GM23338 (cell line): ENCODE measurements at regions not wholly inside any gene's neighbourhood (a gene's known extent, or its start where the extent isn't known, plus 50 kb on each side); places are given as distances from the start of the nearest gene placed in this dataset.

Source experiments
- ATAC-seq: fragments of 200-7000 bp; cut with Tn5 transposase; 3 replicates; pipeline ENCODE4 v1.9.1; 2020
- DNase-seq: peaks from one replicate; pipeline ENCODE4 v3.0.0-alpha.2; 2015; ENCODE audit warnings: low spot score
- H2AFZ ChIP-seq: fragments of 200-600 bp; sonication (generic); 2 replicates; pipeline ENCODE4 v1.8.0; 2016; ENCODE audit warnings: antibody characterized with exemption, mild to moderate bottlenecking, moderate library complexity
- H3F3A ChIP-seq: fragments of 200-600 bp; sonication (generic); replicated peaks from 2 replicates; pipeline ENCODE4 v1.8.0; 2017; ENCODE audit warnings: antibody characterized with exemption, mixed run types, low read depth
- H3K27ac ChIP-seq: fragments of 200-600 bp; sonication (generic); 2 replicates; pipeline ENCODE4 v1.6.1; 2016; ENCODE audit warnings: low read depth
- H3K27me3 ChIP-seq: fragments of 200-600 bp; sonication (generic); 2 replicates; pipeline ENCODE4 v1.8.0; 2016; ENCODE audit warnings: mild to moderate bottlenecking, mixed run types, moderate library complexity; ENCODE audit not compliant: insufficient read depth
- H3K36me3 ChIP-seq: fragments of 200-600 bp; sonication (generic); 2 replicates; pipeline ENCODE4 v1.8.0; 2016; ENCODE audit warnings: mild to moderate bottlenecking; ENCODE audit not compliant: insufficient read depth
- H3K4me1 ChIP-seq: fragments of 200-600 bp; sonication (generic); 2 replicates; pipeline ENCODE4 v1.8.0; 2016; ENCODE audit warnings: mild to moderate bottlenecking, moderate library complexity; ENCODE audit not compliant: insufficient read depth
- H3K4me2 ChIP-seq: fragments of 200-600 bp; sonication (generic); 2 replicates; pipeline ENCODE4 v1.7.1; 2017; ENCODE audit warnings: mixed run types
- H3K4me3 ChIP-seq: fragments of 200-600 bp; sonication (generic); 2 replicates; pipeline ENCODE4 v1.6.1; 2016; ENCODE audit warnings: mixed run types
- H3K79me2 ChIP-seq: fragments of 200-600 bp; sonication (generic); replicated peaks from 2 replicates; pipeline ENCODE4 v1.8.0; 2017; ENCODE audit warnings: mild to moderate bottlenecking; ENCODE audit not compliant: insufficient read depth
- H3K9me2 ChIP-seq: fragments of 200-600 bp; sonication (generic); 2 replicates; pipeline ENCODE4 v1.8.0; 2017; ENCODE audit not compliant: insufficient read depth
- H4K20me1 ChIP-seq: fragments of 200-600 bp; sonication (generic); replicated peaks from 2 replicates; pipeline ENCODE4 v1.8.0; 2017; ENCODE audit warnings: mild to moderate bottlenecking; ENCODE audit not compliant: insufficient read depth
- H3K27ac Mint-ChIP-seq: 2 replicates; pipeline ENCODE4 v1.8.0; 2020; ENCODE audit warnings: inconsistent platforms, mild to moderate bottlenecking, moderate library complexity, mixed read lengths
- H3K27me3 Mint-ChIP-seq: 3 replicates; pipeline ENCODE4 v1.8.0; 2022; ENCODE audit warnings: low read depth, mild to moderate bottlenecking, moderate library complexity, mixed read lengths, inconsistent platforms; ENCODE audit not compliant: insufficient read depth, poor library complexity
- H3K36me3 Mint-ChIP-seq: 3 replicates; pipeline ENCODE4 v1.8.0; 2021; ENCODE audit warnings: low read depth, mild to moderate bottlenecking, inconsistent platforms, moderate library complexity, mixed read lengths
- H3K4me1 Mint-ChIP-seq: 3 replicates; pipeline ENCODE4 v1.8.0; 2020; ENCODE audit warnings: mild to moderate bottlenecking, inconsistent platforms, mixed read lengths
- H3K4me3 Mint-ChIP-seq: 3 replicates; pipeline ENCODE4 v1.8.0; 2021; ENCODE audit warnings: moderate library complexity, mild to moderate bottlenecking, inconsistent platforms, mixed read lengths
- H3K9me3 Mint-ChIP-seq: 3 replicates; pipeline ENCODE4 v1.8.0; 2020; ENCODE audit warnings: moderate library complexity, mild to moderate bottlenecking, inconsistent platforms, mixed read lengths
- CREB1 ChIP-seq: fragments of 250-450 bp; sonication (Bioruptor Pico); IDR thresholded peaks from 2 replicates; pipeline ENCODE4 v1.5.0; 2020; ENCODE audit warnings: low read depth, mild to moderate bottlenecking, moderate library complexity
- CTCF ChIP-seq, 2 experiments: fragments of 200-600 bp in 1 of 2; sonication (generic) in 1 of 2; conservative IDR thresholded peaks; 2 replicates each; pipeline versions ENCODE4 v1.5.1 to v1.6.1; 2016 to 2017; ENCODE audit warnings: antibody characterized with exemption in 2 of 2, low read depth in 2 of 2, mild to moderate bottlenecking in 2 of 2, moderate library complexity in 1 of 2
- ETS1 ChIP-seq: IDR thresholded peaks from 2 replicates; pipeline ENCODE4 v1.6.1; 2016; ENCODE audit warnings: antibody characterized with exemption
- EZH2 ChIP-seq: fragments of 200-600 bp; sonication (generic); IDR thresholded peaks from one replicate; pipeline ENCODE4 v1.8.0; 2017; ENCODE audit warnings: antibody characterized with exemption, mild to moderate bottlenecking, low read depth; ENCODE audit not compliant: unreplicated experiment
- EZH2phosphoT487 ChIP-seq: fragments of 200-600 bp; sonication (generic); IDR thresholded peaks from one replicate; pipeline ENCODE4 v1.8.1; 2018; ENCODE audit warnings: antibody characterized with exemption; ENCODE audit not compliant: unreplicated experiment
- NANOG ChIP-seq: IDR thresholded peaks from 2 replicates; pipeline ENCODE4 v1.6.1; 2016; ENCODE audit warnings: antibody characterized with exemption, borderline replicate concordance
- POLR2AphosphoS5 ChIP-seq: IDR thresholded peaks from 2 replicates; pipeline ENCODE4 v1.6.1; 2016; ENCODE audit warnings: antibody characterized with exemption, low read depth
- REST ChIP-seq: IDR thresholded peaks from one replicate; pipeline ENCODE4 v1.6.1; 2018; ENCODE audit warnings: antibody characterized with exemption; ENCODE audit not compliant: unreplicated experiment
- STAT1 ChIP-seq: IDR thresholded peaks from one replicate; pipeline ENCODE4 v1.6.1; 2016; ENCODE audit warnings: antibody characterized with exemption; ENCODE audit not compliant: unreplicated experiment
- ZNF114 ChIP-seq: fragments of 250-450 bp; sonication (Bioruptor Pico); IDR thresholded peaks from 2 replicates; pipeline ENCODE4 v1.5.0; 2020; ENCODE audit warnings: mild to moderate bottlenecking, moderate library complexity
- ZNF331 ChIP-seq: fragments of 250-450 bp; sonication (Bioruptor Pico); IDR thresholded peaks from 2 replicates; pipeline ENCODE4 v1.5.0; 2020; ENCODE audit warnings: low read depth, mild to moderate bottlenecking, moderate library complexity
- ZNF462 ChIP-seq: fragments of 250-450 bp; sonication (Bioruptor Pico); IDR thresholded peaks from 2 replicates; pipeline ENCODE4 v1.5.0; 2020; ENCODE audit warnings: mild to moderate bottlenecking, moderate library complexity

GRCh38 chr20:48094196-48094749 is 309.0 kb upstream of the SULF2 start (continued):
- TF ChIP-seq ZNF462 (CRISPR knock-in tag) (no peak), ZNF114 (CRISPR knock-in tag) (no peak), NANOG (no peak)

- no peak overlapping the region for H3K4me3 ChIP-seq
- Mint-ChIP-seq H3K27me3 (peaks cover 2% of the 10 kb centered on the region), H3K27ac (no peak overlapping the region), H3K4me1 (no peaks in the 10 kb centered on the region), H3K36me3 (no peaks in the 10 kb centered on the region), H3K9me3 (peaks cover 9% of the 10 kb centered on the region), H3K4me3 (no peak overlapping the region)
- H3K4me1 ChIP-seq: no peaks in the 10 kb centered on the region
- 0 out of 2 replicates have a peak, but pooled peaks cover 4% of the 10 kb centered on the region for H3K9me2 ChIP-seq
- no peaks in the 10 kb centered on the region for H3K36me3 ChIP-seq
- DNase-seq (no peak), ATAC-seq (no peak)
- H4K20me1 ChIP-seq: no peaks in the 10 kb centered on the region
- H3F3A ChIP-seq: no peaks in the 10 kb centered on the region
- H3K27me3 ChIP-seq: no peaks in the 10 kb centered on the region
- H2AFZ ChIP-seq: no peak overlapping the region
- H3K4me2 ChIP-seq: no peak overlapping the region
- no peaks in the 10 kb centered on the region for H3K79me2 ChIP-seq
- no peak overlapping the region for H3K27ac ChIP-seq
- TF ChIP-seq EZH2phosphoT487 (no peak), CTCF (conservative IDR thresholded peaks at IDR 0.05; ENCODE audit: low read depth in 2 of 2) (no peak), ETS1 (no peak), ZNF331 (CRISPR knock-in tag) (no peak), EZH2 (no peak), REST (no peak), ZNF114 (CRISPR knock-in tag) (no peak), POLR2AphosphoS5 (no peak), NANOG (no peak), STAT1 (no peak), CREB1 (CRISPR knock-in tag) (no peak)
Observed at GRCh38 chr20:48092596-48093280, 307.5 kb upstream of the SULF2 start.
